Tibial nerve (tissue), 4 donors: ENCODE measurements at regions not wholly inside any gene's neighbourhood (a gene's known extent, or its start where the extent isn't known, plus 50 kb on each side); places are given as distances from the start of the nearest gene placed in this dataset.

ENCODE experiments used
- CTCF ChIP-seq, 5 experiments: fragments of 200-600 bp in 3 of 5; fragments of 450-650 bp in 2 of 5; sonication (generic) in 3 of 5; IDR thresholded peaks; one replicate each; pipeline ENCODE4 v1.5.1; 2016 to 2019; ENCODE audit warnings: antibody characterized with exemption in 5 of 5, mild to moderate bottlenecking in 3 of 5, moderate library complexity in 2 of 5
- EP300 ChIP-seq, 2 donors: sonication (generic); formaldehyde crosslinking; IDR thresholded peaks; one replicate each; pipeline ENCODE4 v1.6.1; 2017; ENCODE audit warnings: antibody characterized with exemption in 2 of 2, mild to moderate bottlenecking in 1 of 2
- POLR2A ChIP-seq, 2 donors: fragments of 450-650 bp; IDR thresholded peaks; one replicate each; pipeline ENCODE4 v1.6.1; 2017; ENCODE audit warnings: antibody characterized with exemption in 2 of 2, mild to moderate bottlenecking in 2 of 2, moderate library complexity in 2 of 2

- TF ChIP-seq CTCF (IDR thresholded peaks at IDR 0.05) = no peak
- no peak for TF ChIP-seq EP300 (IDR thresholded peaks at IDR 0.05)
- no peak for TF ChIP-seq POLR2A (IDR thresholded peaks at IDR 0.05)
Observed at GRCh38 chr13:82436099-82436585, 1446.1 kb downstream of the SLITRK1 start.
